Natural killer cell (primary cell): ENCODE measurements at regions not wholly inside any gene's neighbourhood (a gene's known extent, or its start where the extent isn't known, plus 50 kb on each side); places are given as distances from the start of the nearest gene placed in this dataset.

ENCODE experiments used
- ATAC-seq, 3 donors: fragments of 150-1000 bp in 2 of 3; fragments of 200-7000 bp in 1 of 3; cut with Tn5 transposase; 1 replicate in 1 of 3; 2 replicates in 2 of 3; pipeline ENCODE4 v1.10.0; 2021; ENCODE audit warnings: mild to moderate bottlenecking in 2 of 3, moderate library complexity in 2 of 3
- DNase-seq, 2 donors: peaks; one replicate each; pipeline versions ENCODE4 v3.0.0 to v3.0.0-alpha.2; 2013 to 2021; ENCODE audit warnings: mixed read lengths in 1 of 2
- H3K27ac ChIP-seq: one replicate; pipeline ENCODE4 v1.5.1; 2013; ENCODE audit warnings: mild to moderate bottlenecking, low read length
- H3K27me3 ChIP-seq: one replicate; pipeline ENCODE4 v1.6.1; 2013; ENCODE audit warnings: low read length; ENCODE audit not compliant: control insufficient read depth, insufficient read depth
- H3K36me3 ChIP-seq: one replicate; pipeline ENCODE4 v1.6.1; 2013; ENCODE audit warnings: low read length; ENCODE audit not compliant: control insufficient read depth, insufficient read depth
- H3K4me1 ChIP-seq: one replicate; pipeline ENCODE4 v1.6.1; 2013; ENCODE audit warnings: low read length; ENCODE audit not compliant: control insufficient read depth, insufficient read depth
- H3K4me3 ChIP-seq: one replicate; pipeline ENCODE4 v1.5.1; 2013; ENCODE audit warnings: low read length
- H3K9me3 ChIP-seq: one replicate; pipeline ENCODE4 v1.6.1; 2013; ENCODE audit warnings: low read length; ENCODE audit not compliant: control insufficient read depth, insufficient read depth
- H3K27ac Mint-ChIP-seq, 2 donors: one replicate each; pipeline ENCODE4 v1.8.0; 2022; ENCODE audit warnings: mild to moderate bottlenecking in 2 of 2, mixed read lengths in 2 of 2, moderate library complexity in 1 of 2
- H3K27me3 Mint-ChIP-seq, 2 donors: one replicate each; pipeline ENCODE4 v1.8.0; 2022; ENCODE audit warnings: low read depth in 2 of 2, mixed read lengths in 2 of 2
- H3K36me3 Mint-ChIP-seq: one replicate; pipeline ENCODE4 v1.8.0; 2022; ENCODE audit warnings: mixed read lengths
- H3K4me1 Mint-ChIP-seq, 2 donors: one replicate each; pipeline ENCODE4 v1.8.0; 2022; ENCODE audit warnings: mixed read lengths in 2 of 2
- H3K4me3 Mint-ChIP-seq: one replicate; pipeline ENCODE4 v1.8.0; 2022; ENCODE audit warnings: mild to moderate bottlenecking, moderate library complexity, mixed read lengths
- H3K9me3 Mint-ChIP-seq, 2 donors: one replicate each; pipeline ENCODE4 v1.8.0; 2022; ENCODE audit warnings: mixed read lengths in 2 of 2
- WGBS: methylation state at CpG from one replicate; pipeline ENCODE4 v1.1.7; 2013; ENCODE audit warnings: missing lambda C conversion rate; ENCODE audit not compliant: insufficient coverage; 5-methylcytosine and 5-hydroxymethylcytosine counted together
- intact Hi-C: fragments of 100-400 bp; cut with micrococcal nuclease; formaldehyde crosslinking; loops from one replicate; pipeline ENCODE4 v1.14.2; 2022
- TF ChIP-seq, protein P1 (sequence below): fragments of 200-600 bp; IDR thresholded peaks from one replicate; pipeline ENCODE4 v1.8.0; 2022; ENCODE audit warnings: antibody characterized with exemption

GRCh38 chr11:79671401-79671800, 230.6 kb upstream of the TENM4 start:
- WGBS, result 59% methylated on average over 3 of the region's 3 CpGs
- Mint-ChIP-seq H3K27me3 (no peaks in the 10 kb centered on the region), H3K27ac (no peak overlapping the region), H3K36me3 (no peaks in the 10 kb centered on the region), H3K4me3 (no peak overlapping the region), H3K4me1 (no peaks in the 10 kb centered on the region), H3K9me3 (peaks cover 8 to 11% of the 10 kb centered on the region in 2 donors)
- intact Hi-C loops, result no loop called here
- ATAC-seq, result no peak
- H3K4me1 ChIP-seq, result no peaks in the 10 kb centered on the region
- H3K36me3 ChIP-seq, result no peaks in the 10 kb centered on the region
- no peaks in the 10 kb centered on the region for H3K9me3 ChIP-seq
- no peak overlapping the region for H3K27ac ChIP-seq
- DNase-seq, result no peak
- no peaks in the 10 kb centered on the region for H3K27me3 ChIP-seq
- no peak overlapping the region for H3K4me3 ChIP-seq
- TF ChIP-seq, protein P1, sequence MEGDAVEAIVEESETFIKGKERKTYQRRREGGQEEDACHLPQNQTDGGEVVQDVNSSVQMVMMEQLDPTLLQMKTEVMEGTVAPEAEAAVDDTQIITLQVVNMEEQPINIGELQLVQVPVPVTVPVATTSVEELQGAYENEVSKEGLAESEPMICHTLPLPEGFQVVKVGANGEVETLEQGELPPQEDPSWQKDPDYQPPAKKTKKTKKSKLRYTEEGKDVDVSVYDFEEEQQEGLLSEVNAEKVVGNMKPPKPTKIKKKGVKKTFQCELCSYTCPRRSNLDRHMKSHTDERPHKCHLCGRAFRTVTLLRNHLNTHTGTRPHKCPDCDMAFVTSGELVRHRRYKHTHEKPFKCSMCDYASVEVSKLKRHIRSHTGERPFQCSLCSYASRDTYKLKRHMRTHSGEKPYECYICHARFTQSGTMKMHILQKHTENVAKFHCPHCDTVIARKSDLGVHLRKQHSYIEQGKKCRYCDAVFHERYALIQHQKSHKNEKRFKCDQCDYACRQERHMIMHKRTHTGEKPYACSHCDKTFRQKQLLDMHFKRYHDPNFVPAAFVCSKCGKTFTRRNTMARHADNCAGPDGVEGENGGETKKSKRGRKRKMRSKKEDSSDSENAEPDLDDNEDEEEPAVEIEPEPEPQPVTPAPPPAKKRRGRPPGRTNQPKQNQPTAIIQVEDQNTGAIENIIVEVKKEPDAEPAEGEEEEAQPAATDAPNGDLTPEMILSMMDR, result no peak

GRCh38 chr11:79670882-79671281, 230.1 kb upstream of the TENM4 start:
- no peak overlapping the region for H3K27ac ChIP-seq
- H3K27me3 ChIP-seq, result no peaks in the 10 kb centered on the region
- H3K27ac Mint-ChIP-seq, result no peak overlapping the region
- H3K9me3 ChIP-seq, result no peaks in the 10 kb centered on the region
- no peaks in the 10 kb centered on the region for H3K36me3 Mint-ChIP-seq
- H3K4me3 ChIP-seq, result no peak overlapping the region
- ATAC-seq, result no peak
- peaks cover 8 to 11% of the 10 kb centered on the region in 2 donors for H3K9me3 Mint-ChIP-seq
- no peaks in the 10 kb centered on the region for H3K4me1 Mint-ChIP-seq
- H3K4me3 Mint-ChIP-seq, result no peak overlapping the region
- DNase-seq, result no peak
- H3K36me3 ChIP-seq, result no peaks in the 10 kb centered on the region
- H3K27me3 Mint-ChIP-seq, result no peaks in the 10 kb centered on the region
- 79% methylated on average over 3 of the region's 3 CpGs for WGBS
- TF ChIP-seq, protein P1, result no peak
- intact Hi-C loops, result no loop called here
- H3K4me1 ChIP-seq, result no peaks in the 10 kb centered on the region

GRCh38 chr11:79668575-79668974, 227.7 kb upstream of the TENM4 start:
- Mint-ChIP-seq H3K27me3 (no peaks in the 10 kb centered on the region), H3K36me3 (no peaks in the 10 kb centered on the region), H3K4me3 (no peak overlapping the region), H3K27ac (no peak overlapping the region), H3K4me1 (no peaks in the 10 kb centered on the region), H3K9me3 (peaks cover 12 to 16% of the 10 kb centered on the region in 2 donors)
- WGBS, result 74% methylated on average over 4 of the region's 4 CpGs
- ATAC-seq (no peak), DNase-seq (no peak)
- no peaks in the 10 kb centered on the region for H3K4me1 ChIP-seq
- intact Hi-C loops, result no loop called here
- no peaks in the 10 kb centered on the region for H3K36me3 ChIP-seq
- H3K9me3 ChIP-seq, result no peaks in the 10 kb centered on the region
- H3K27me3 ChIP-seq, result no peaks in the 10 kb centered on the region
- H3K27ac ChIP-seq, result no peak overlapping the region
- no peak overlapping the region for H3K4me3 ChIP-seq
- TF ChIP-seq, protein P1, result no peak

- 80% methylated on average over 4 of the region's 4 CpGs for WGBS
- Mint-ChIP-seq H3K4me1 (no peaks in the 10 kb centered on the region), H3K27ac (no peak overlapping the region), H3K9me3 (peaks cover 12 to 15% of the 10 kb centered on the region in 2 donors), H3K4me3 (no peak overlapping the region), H3K27me3 (no peaks in the 10 kb centered on the region), H3K36me3 (no peaks in the 10 kb centered on the region)
- TF ChIP-seq, protein P1, result no peak
- H3K27ac ChIP-seq, result no peak overlapping the region
- no peak for ATAC-seq
- no peak for DNase-seq
- intact Hi-C loops, result no loop called here
- H3K4me1 ChIP-seq, result no peaks in the 10 kb centered on the region
- H3K36me3 ChIP-seq, result no peaks in the 10 kb centered on the region
- no peaks in the 10 kb centered on the region for H3K9me3 ChIP-seq
- H3K4me3 ChIP-seq, result no peak overlapping the region
- H3K27me3 ChIP-seq, result no peaks in the 10 kb centered on the region
These were observed 226.6 kb upstream of the TENM4 start for GRCh38 chr11:79667380-79667779.
